HG03558 (cell line): ENCODE measurements at regions not wholly inside any gene's neighbourhood (a gene's known extent, or its start where the extent isn't known, plus 50 kb on each side); places are given as distances from the start of the nearest gene placed in this dataset.
"Not testable (repeated sequence)": the region's sequence is repeated elsewhere in the genome, so short reads cannot be mapped to it uniquely, and the experiment has no call there.

Source experiments
- ATAC-seq: cut with Tn5 transposase; IDR thresholded peaks from one replicate; pipeline ENCODE4 v1.9.1; 2021; ENCODE audit warnings: moderate number of reproducible peaks; ENCODE audit not compliant: unreplicated experiment; ENCODE audit errors: extremely low read depth

GRCh38 chr3:110684466-110684865 lies 387.1 kb upstream of the NECTIN3 start:
- no peak for ATAC-seq

GRCh38 chr3:110685630-110686029 lies 386.0 kb upstream of the NECTIN3 start:
- ATAC-seq = no peak

- ATAC-seq = no peak
These were observed 384.9 kb upstream of the NECTIN3 start for GRCh38 chr3:110686701-110687100.

GRCh38 chr3:110687138-110687537 lies 384.5 kb upstream of the NECTIN3 start:
- no peak for ATAC-seq

GRCh38 chr3:110697961-110698360 lies 373.7 kb upstream of the NECTIN3 start:
- no peak for ATAC-seq

- ATAC-seq = not testable (repeated sequence)
These were observed 367.3 kb upstream of the NECTIN3 start for GRCh38 chr3:110704332-110704731.

- ATAC-seq = no peak
These were observed 363.5 kb upstream of the NECTIN3 start for GRCh38 chr3:110708156-110708555.

- ATAC-seq = no peak
These were observed 361.5 kb upstream of the NECTIN3 start for GRCh38 chr3:110710156-110710555.

GRCh38 chr3:110710603-110711002 lies 361.0 kb upstream of the NECTIN3 start:
- ATAC-seq = no peak

GRCh38 chr3:110711130-110711832 lies 360.3 kb upstream of the NECTIN3 start:
- no peak for ATAC-seq

- no peak for ATAC-seq
These were observed 359.6 kb upstream of the NECTIN3 start for GRCh38 chr3:110711851-110712516.

GRCh38 chr3:110727056-110727455 lies 344.6 kb upstream of the NECTIN3 start:
- no peak for ATAC-seq

GRCh38 chr3:110731148-110731547 lies 340.5 kb upstream of the NECTIN3 start:
- no peak for ATAC-seq

- no peak for ATAC-seq
These were observed 339.2 kb upstream of the NECTIN3 start for GRCh38 chr3:110732420-110732819.

GRCh38 chr3:110733045-110733444 lies 338.6 kb upstream of the NECTIN3 start:
- no peak for ATAC-seq

GRCh38 chr3:110734524-110734923 lies 337.1 kb upstream of the NECTIN3 start:
- ATAC-seq = no peak

GRCh38 chr3:110736332-110736731 lies 335.3 kb upstream of the NECTIN3 start:
- ATAC-seq = peak; percentile 94

GRCh38 chr3:110738531-110738930 lies 333.1 kb upstream of the NECTIN3 start:
- ATAC-seq = no peak

GRCh38 chr3:110741891-110742290 lies 329.7 kb upstream of the NECTIN3 start:
- ATAC-seq = no peak

- peak; percentile 68 for ATAC-seq
These were observed 328.4 kb upstream of the NECTIN3 start for GRCh38 chr3:110743202-110743601.

- ATAC-seq = no peak
These were observed 327.6 kb upstream of the NECTIN3 start for GRCh38 chr3:110743984-110744383.

GRCh38 chr3:110744723-110745122 lies 326.9 kb upstream of the NECTIN3 start:
- no peak for ATAC-seq
